ENCODE measurements at regions not wholly inside any gene's neighbourhood (a gene's known extent, or its start where the extent isn't known, plus 50 kb on each side); places are given as distances from the start of the nearest gene placed in this dataset.

DNA sequence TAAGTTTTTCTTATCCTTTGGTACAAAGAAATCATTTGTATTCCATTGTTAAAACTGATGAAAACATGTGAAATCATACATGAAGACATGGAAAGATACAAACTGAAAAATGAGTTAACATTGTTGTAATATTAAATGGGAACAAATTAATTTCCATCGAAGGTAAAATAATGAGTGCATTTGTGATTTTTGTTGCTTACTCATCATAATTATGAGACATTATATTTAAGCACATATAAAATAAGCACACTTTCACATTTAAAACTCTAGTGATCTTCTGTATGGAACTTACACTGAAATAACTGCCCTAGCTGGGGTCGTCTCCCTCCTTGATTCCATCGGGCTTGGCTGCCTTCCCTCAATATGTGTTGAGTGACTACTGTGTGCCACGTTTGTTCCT, 204.2 kb upstream of the PRPS1L1 start:
- TF ChIP-seq, protein P1, sequence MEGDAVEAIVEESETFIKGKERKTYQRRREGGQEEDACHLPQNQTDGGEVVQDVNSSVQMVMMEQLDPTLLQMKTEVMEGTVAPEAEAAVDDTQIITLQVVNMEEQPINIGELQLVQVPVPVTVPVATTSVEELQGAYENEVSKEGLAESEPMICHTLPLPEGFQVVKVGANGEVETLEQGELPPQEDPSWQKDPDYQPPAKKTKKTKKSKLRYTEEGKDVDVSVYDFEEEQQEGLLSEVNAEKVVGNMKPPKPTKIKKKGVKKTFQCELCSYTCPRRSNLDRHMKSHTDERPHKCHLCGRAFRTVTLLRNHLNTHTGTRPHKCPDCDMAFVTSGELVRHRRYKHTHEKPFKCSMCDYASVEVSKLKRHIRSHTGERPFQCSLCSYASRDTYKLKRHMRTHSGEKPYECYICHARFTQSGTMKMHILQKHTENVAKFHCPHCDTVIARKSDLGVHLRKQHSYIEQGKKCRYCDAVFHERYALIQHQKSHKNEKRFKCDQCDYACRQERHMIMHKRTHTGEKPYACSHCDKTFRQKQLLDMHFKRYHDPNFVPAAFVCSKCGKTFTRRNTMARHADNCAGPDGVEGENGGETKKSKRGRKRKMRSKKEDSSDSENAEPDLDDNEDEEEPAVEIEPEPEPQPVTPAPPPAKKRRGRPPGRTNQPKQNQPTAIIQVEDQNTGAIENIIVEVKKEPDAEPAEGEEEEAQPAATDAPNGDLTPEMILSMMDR (IDR thresholded peaks at IDR 0.05 in 2 of 3, conservative IDR thresholded peaks at IDR 0.05 in 1 of 3; ENCODE audit: control insufficient read depth in 2 of 3, extremely low read depth in 1 of 3, insufficient read depth in 1 of 3, low read depth in 3 of 3, low read length in 3 of 3) = no peak
- TF ChIP-seq SREBF2 (IDR thresholded peaks at IDR 0.05; ENCODE audit: low read length) (no peak), POU2F2 (IDR thresholded peaks at IDR 0.05; ENCODE audit: borderline replicate concordance, low read depth, low read length) (no peak), POLR2AphosphoS5 (IDR thresholded peaks at IDR 0.05; ENCODE audit: low read length) (no peak), HDAC2 (IDR thresholded peaks at IDR 0.05) (no peak), JUNB (IDR thresholded peaks at IDR 0.05) (no peak), SMARCA5 (IDR thresholded peaks at IDR 0.05) (no peak), NFYB (IDR thresholded peaks at IDR 0.05; ENCODE audit: insufficient read depth, low read depth, low read length) (no peak), EZH2 (IDR thresholded peaks at IDR 0.05; ENCODE audit: borderline replicate concordance, control insufficient read depth, low read depth, low read length) (no peak), RBBP5 (conservative IDR thresholded peaks at IDR 0.05) (no peak)
- TF ChIP-seq, protein P2, sequence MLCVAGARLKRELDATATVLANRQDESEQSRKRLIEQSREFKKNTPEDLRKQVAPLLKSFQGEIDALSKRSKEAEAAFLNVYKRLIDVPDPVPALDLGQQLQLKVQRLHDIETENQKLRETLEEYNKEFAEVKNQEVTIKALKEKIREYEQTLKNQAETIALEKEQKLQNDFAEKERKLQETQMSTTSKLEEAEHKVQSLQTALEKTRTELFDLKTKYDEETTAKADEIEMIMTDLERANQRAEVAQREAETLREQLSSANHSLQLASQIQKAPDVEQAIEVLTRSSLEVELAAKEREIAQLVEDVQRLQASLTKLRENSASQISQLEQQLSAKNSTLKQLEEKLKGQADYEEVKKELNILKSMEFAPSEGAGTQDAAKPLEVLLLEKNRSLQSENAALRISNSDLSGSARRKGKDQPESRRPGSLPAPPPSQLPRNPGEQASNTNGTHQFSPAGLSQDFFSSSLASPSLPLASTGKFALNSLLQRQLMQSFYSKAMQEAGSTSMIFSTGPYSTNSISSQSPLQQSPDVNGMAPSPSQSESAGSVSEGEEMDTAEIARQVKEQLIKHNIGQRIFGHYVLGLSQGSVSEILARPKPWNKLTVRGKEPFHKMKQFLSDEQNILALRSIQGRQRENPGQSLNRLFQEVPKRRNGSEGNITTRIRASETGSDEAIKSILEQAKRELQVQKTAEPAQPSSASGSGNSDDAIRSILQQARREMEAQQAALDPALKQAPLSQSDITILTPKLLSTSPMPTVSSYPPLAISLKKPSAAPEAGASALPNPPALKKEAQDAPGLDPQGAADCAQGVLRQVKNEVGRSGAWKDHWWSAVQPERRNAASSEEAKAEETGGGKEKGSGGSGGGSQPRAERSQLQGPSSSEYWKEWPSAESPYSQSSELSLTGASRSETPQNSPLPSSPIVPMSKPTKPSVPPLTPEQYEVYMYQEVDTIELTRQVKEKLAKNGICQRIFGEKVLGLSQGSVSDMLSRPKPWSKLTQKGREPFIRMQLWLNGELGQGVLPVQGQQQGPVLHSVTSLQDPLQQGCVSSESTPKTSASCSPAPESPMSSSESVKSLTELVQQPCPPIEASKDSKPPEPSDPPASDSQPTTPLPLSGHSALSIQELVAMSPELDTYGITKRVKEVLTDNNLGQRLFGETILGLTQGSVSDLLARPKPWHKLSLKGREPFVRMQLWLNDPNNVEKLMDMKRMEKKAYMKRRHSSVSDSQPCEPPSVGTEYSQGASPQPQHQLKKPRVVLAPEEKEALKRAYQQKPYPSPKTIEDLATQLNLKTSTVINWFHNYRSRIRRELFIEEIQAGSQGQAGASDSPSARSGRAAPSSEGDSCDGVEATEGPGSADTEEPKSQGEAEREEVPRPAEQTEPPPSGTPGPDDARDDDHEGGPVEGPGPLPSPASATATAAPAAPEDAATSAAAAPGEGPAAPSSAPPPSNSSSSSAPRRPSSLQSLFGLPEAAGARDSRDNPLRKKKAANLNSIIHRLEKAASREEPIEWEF (IDR thresholded peaks at IDR 0.05; ENCODE audit: insufficient replicate concordance, low read depth, low read length) = no peak
- TF ChIP-seq, protein P3, sequence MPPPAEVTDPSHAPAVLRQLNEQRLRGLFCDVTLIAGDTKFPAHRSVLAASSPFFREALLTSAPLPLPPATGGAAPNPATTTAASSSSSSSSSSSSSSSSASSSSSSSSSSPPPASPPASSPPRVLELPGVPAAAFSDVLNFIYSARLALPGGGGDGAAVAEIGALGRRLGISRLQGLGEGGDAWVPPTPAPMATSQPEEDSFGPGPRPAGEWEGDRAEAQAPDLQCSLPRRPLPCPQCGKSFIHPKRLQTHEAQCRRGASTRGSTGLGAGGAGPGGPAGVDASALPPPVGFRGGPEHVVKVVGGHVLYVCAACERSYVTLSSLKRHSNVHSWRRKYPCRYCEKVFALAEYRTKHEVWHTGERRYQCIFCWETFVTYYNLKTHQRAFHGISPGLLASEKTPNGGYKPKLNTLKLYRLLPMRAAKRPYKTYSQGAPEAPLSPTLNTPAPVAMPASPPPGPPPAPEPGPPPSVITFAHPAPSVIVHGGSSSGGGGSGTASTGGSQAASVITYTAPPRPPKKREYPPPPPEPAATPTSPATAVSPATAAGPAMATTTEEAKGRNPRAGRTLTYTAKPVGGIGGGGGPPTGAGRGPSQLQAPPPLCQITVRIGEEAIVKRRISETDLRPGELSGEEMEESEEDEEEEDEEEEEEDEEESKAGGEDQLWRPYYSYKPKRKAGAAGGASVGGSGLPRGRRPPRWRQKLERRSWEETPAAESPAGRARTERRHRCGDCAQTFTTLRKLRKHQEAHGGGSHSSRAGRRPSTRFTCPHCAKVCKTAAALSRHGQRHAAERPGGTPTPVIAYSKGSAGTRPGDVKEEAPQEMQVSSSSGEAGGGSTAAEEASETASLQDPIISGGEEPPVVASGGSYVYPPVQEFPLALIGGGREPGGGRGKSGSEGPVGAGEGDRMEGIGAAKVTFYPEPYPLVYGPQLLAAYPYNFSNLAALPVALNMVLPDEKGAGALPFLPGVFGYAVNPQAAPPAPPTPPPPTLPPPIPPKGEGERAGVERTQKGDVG (CRISPR knock-in tag; IDR thresholded peaks at IDR 0.05) = no peak
